Endodermal cell (in vitro differentiated cells): ENCODE measurements at regions not wholly inside any gene's neighbourhood (a gene's known extent, or its start where the extent isn't known, plus 50 kb on each side); places are given as distances from the start of the nearest gene placed in this dataset.

ENCODE experiments used
- DNase-seq: peaks from one replicate; pipeline ENCODE4 v3.0.0-alpha.2; 2017
- H3K27ac ChIP-seq: 2 replicates; pipeline ENCODE4 v1.5.1; 2013; ENCODE audit warnings: mild to moderate bottlenecking, low read depth, low read length, moderate library complexity
- H3K27me3 ChIP-seq: 2 replicates; pipeline ENCODE4 v1.6.1; 2013; ENCODE audit warnings: mild to moderate bottlenecking, low read length, moderate library complexity; ENCODE audit not compliant: insufficient read depth, control insufficient read depth, poor library complexity, severe bottlenecking
- H3K36me3 ChIP-seq: 2 replicates; pipeline ENCODE4 v1.7.0; 2013; ENCODE audit warnings: mild to moderate bottlenecking, low read length, moderate library complexity; ENCODE audit not compliant: control insufficient read depth, insufficient read depth
- H3K4me1 ChIP-seq: one replicate; pipeline ENCODE4 v1.7.0; 2013; ENCODE audit warnings: low read length; ENCODE audit not compliant: control insufficient read depth, insufficient read depth
- H3K4me3 ChIP-seq: 2 replicates; pipeline ENCODE4 v1.5.1; 2013; ENCODE audit warnings: mild to moderate bottlenecking, low read length, moderate library complexity
- H3K9ac ChIP-seq: 2 replicates; pipeline ENCODE4 v1.6.1; 2013; ENCODE audit warnings: mild to moderate bottlenecking, low read length, moderate library complexity; ENCODE audit not compliant: poor library complexity, severe bottlenecking; ENCODE audit errors: extremely low read depth
- H3K9me3 ChIP-seq: 2 replicates; pipeline ENCODE4 v1.6.1; 2013; ENCODE audit warnings: mild to moderate bottlenecking, low read length, moderate library complexity; ENCODE audit not compliant: control insufficient read depth
- H3K27ac Mint-ChIP-seq: 2 replicates; pipeline ENCODE4 v1.8.0; 2020; ENCODE audit warnings: mixed read lengths
- H3K27me3 Mint-ChIP-seq: 2 replicates; pipeline ENCODE4 v1.8.0; 2021; ENCODE audit warnings: mild to moderate bottlenecking, mixed read lengths; ENCODE audit not compliant: insufficient read depth
- H3K36me3 Mint-ChIP-seq: 2 replicates; pipeline ENCODE4 v1.8.0; 2020; ENCODE audit warnings: low read depth, mixed read lengths
- H3K4me1 Mint-ChIP-seq: 2 replicates; pipeline ENCODE4 v1.8.0; 2020; ENCODE audit warnings: mixed read lengths
- H3K4me3 Mint-ChIP-seq: 2 replicates; pipeline ENCODE4 v1.8.0; 2020; ENCODE audit warnings: mild to moderate bottlenecking, moderate library complexity, mixed read lengths
- H3K9me3 Mint-ChIP-seq: 2 replicates; pipeline ENCODE4 v1.8.0; 2020; ENCODE audit warnings: mild to moderate bottlenecking, mixed read lengths
- WGBS, 2 experiments: methylation state at CpG; one replicate each; pipeline versions ENCODE4 v1.1.5 to v1.1.7; 2013; ENCODE audit warnings: missing lambda C conversion rate in 2 of 2, mixed read lengths in 1 of 2; ENCODE audit not compliant: insufficient coverage in 1 of 2, insufficient read length in 1 of 2; 5-methylcytosine and 5-hydroxymethylcytosine counted together
- TF ChIP-seq, protein P1 (sequence below): fragments of 200-600 bp; sonication (generic); conservative IDR thresholded peaks from 2 replicates; pipeline ENCODE4 v1.5.0; 2021; ENCODE audit warnings: antibody characterized with exemption, mild to moderate bottlenecking

- H3K9me3 ChIP-seq = no peaks in the 10 kb centered on the region
- no peak overlapping the region for H3K27ac ChIP-seq
- no peaks in the 10 kb centered on the region for H3K36me3 ChIP-seq
- Mint-ChIP-seq H3K4me1 (no peaks in the 10 kb centered on the region), H3K27me3 (peaks cover 2% of the 10 kb centered on the region), H3K4me3 (no peak overlapping the region), H3K9me3 (no peaks in the 10 kb centered on the region), H3K27ac (no peak overlapping the region), H3K36me3 (no peaks in the 10 kb centered on the region)
- DNase-seq = no peak
- no peak overlapping the region for H3K4me3 ChIP-seq
- TF ChIP-seq, protein P1, sequence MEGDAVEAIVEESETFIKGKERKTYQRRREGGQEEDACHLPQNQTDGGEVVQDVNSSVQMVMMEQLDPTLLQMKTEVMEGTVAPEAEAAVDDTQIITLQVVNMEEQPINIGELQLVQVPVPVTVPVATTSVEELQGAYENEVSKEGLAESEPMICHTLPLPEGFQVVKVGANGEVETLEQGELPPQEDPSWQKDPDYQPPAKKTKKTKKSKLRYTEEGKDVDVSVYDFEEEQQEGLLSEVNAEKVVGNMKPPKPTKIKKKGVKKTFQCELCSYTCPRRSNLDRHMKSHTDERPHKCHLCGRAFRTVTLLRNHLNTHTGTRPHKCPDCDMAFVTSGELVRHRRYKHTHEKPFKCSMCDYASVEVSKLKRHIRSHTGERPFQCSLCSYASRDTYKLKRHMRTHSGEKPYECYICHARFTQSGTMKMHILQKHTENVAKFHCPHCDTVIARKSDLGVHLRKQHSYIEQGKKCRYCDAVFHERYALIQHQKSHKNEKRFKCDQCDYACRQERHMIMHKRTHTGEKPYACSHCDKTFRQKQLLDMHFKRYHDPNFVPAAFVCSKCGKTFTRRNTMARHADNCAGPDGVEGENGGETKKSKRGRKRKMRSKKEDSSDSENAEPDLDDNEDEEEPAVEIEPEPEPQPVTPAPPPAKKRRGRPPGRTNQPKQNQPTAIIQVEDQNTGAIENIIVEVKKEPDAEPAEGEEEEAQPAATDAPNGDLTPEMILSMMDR = no peak
- H3K9ac ChIP-seq = no peak overlapping the region
- H3K4me1 ChIP-seq = no peaks in the 10 kb centered on the region
- H3K27me3 ChIP-seq = no peaks in the 10 kb centered on the region
- 96 to 100% methylated on average over 2 of the region's 2 CpGs for WGBS, 2 experiments
Observed at GRCh38 chr1:217010253-217010652, 287.0 kb upstream of the ESRRG start.

GRCh38 chr1:217009376-217009775 lies 286.1 kb upstream of the ESRRG start:
- no peaks in the 10 kb centered on the region for H3K27me3 ChIP-seq
- no peak overlapping the region for H3K27ac ChIP-seq
- 86 to 96% methylated on average over 1 of the region's 1 CpG for WGBS, 2 experiments
- Mint-ChIP-seq H3K4me1 (no peaks in the 10 kb centered on the region), H3K27me3 (no peaks in the 10 kb centered on the region), H3K9me3 (peaks cover under 1% of the 10 kb centered on the region), H3K27ac (no peak overlapping the region), H3K36me3 (no peaks in the 10 kb centered on the region), H3K4me3 (no peak overlapping the region)
- H3K9me3 ChIP-seq = no peaks in the 10 kb centered on the region
- no peaks in the 10 kb centered on the region for H3K4me1 ChIP-seq
- no peak for DNase-seq
- TF ChIP-seq, protein P1 = no peak
- H3K9ac ChIP-seq = no peak overlapping the region
- no peaks in the 10 kb centered on the region for H3K36me3 ChIP-seq
- no peak overlapping the region for H3K4me3 ChIP-seq

DNA sequence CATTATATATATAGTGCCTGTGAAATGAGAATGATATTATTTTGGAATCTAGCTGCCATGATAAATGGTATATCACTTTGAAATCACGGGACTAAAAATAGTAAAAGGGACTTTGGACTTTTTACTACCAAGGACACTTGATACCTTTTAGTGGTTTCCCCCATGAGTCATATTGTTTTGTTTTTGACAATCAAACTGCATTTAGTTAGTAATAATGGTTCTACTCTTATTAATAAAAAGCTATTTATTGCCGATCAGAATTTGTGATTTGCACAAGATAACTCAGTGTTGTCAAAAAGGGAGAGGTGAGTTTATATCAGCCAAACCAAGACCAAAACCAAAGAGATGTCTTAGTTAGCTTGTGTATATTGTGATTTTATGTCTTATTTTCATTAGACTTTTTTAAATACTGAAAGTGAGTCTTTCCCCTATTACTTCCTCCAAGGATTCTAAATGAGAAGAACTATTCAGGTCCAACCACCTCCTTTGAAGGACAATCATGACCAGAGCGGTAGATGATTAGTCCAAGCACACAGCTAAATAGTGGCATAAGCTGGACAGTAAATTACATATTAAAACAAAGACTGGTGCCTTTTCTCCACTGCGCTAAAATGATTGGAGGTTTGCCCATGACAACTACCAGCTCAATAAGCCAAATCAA lies 281.7 kb upstream of the ESRRG start:
- H3K36me3 Mint-ChIP-seq = no peaks in the 10 kb centered on the region
- H3K27me3 ChIP-seq = no peaks in the 10 kb centered on the region
- H3K4me1 ChIP-seq = no peaks in the 10 kb centered on the region
- H3K27ac Mint-ChIP-seq = no peak overlapping the region
- no peaks in the 10 kb centered on the region for H3K9me3 ChIP-seq
- no peaks in the 10 kb centered on the region for H3K36me3 ChIP-seq
- no peak overlapping the region for H3K4me3 ChIP-seq
- TF ChIP-seq, protein P1 = no peak
- no peaks in the 10 kb centered on the region for H3K4me1 Mint-ChIP-seq
- H3K9ac ChIP-seq = no peak overlapping the region
- no peak for DNase-seq
- no peak overlapping the region for H3K4me3 Mint-ChIP-seq
- no peaks in the 10 kb centered on the region for H3K27me3 Mint-ChIP-seq
- H3K9me3 Mint-ChIP-seq = peaks cover 5% of the 10 kb centered on the region
- WGBS, 2 experiments = 67 to 88% methylated on average over 1 to 4 of the region's 4 CpGs
- no peak overlapping the region for H3K27ac ChIP-seq
